Stimulated activated CD8-positive, alpha-beta memory T cell treated with anti-CD3 and anti-CD28 coated beads, Interleukin-12 subunit alpha, Interleukin-12 subunit beta, amount 100 ng/mL, for 1 hour (primary cell): ENCODE measurements at regions not wholly inside any gene's neighbourhood (a gene's known extent, or its start where the extent isn't known, plus 50 kb on each side); places are given as distances from the start of the nearest gene placed in this dataset.

Experiments
- DNase-seq: peaks from one replicate; pipeline ENCODE4 v3.0.0-alpha.2; 2020; ENCODE audit warnings: low read depth

GRCh38 chr13:107034236-107034872 lies 466.4 kb upstream of the ARGLU1 start:
- DNase-seq = no peak

GRCh38 chr13:107031716-107032115 lies 463.8 kb upstream of the ARGLU1 start:
- DNase-seq = no peak

- DNase-seq = no peak
Measured at GRCh38 chr13:107028751-107029150, 460.8 kb upstream of the ARGLU1 start.

GRCh38 chr13:107025991-107026390 lies 458.1 kb upstream of the ARGLU1 start:
- DNase-seq = no peak

- no peak for DNase-seq
Measured at GRCh38 chr13:107023335-107023734, 455.4 kb upstream of the ARGLU1 start.

- DNase-seq = no peak
Measured at GRCh38 chr13:107020393-107020792, 452.5 kb upstream of the ARGLU1 start.

- DNase-seq = no peak
Measured at GRCh38 chr13:107018285-107018684, 450.3 kb upstream of the ARGLU1 start.

GRCh38 chr13:107006661-107007060 lies 438.7 kb upstream of the ARGLU1 start:
- DNase-seq = no peak

- no peak for DNase-seq
Measured at GRCh38 chr13:107005577-107005976, 437.6 kb upstream of the ARGLU1 start.

- no peak for DNase-seq
Measured at GRCh38 chr13:107003911-107004310, 436.0 kb upstream of the ARGLU1 start.

GRCh38 chr13:106998664-106999063 lies 430.7 kb upstream of the ARGLU1 start:
- no peak for DNase-seq

- DNase-seq = no peak
Measured at GRCh38 chr13:106997696-106998095, 429.8 kb upstream of the ARGLU1 start.

- no peak for DNase-seq
Measured at GRCh38 chr13:106996867-106997618, 429.1 kb upstream of the ARGLU1 start.

GRCh38 chr13:106990594-106990993 lies 422.7 kb upstream of the ARGLU1 start:
- DNase-seq = no peak

GRCh38 chr13:106989876-106990275 lies 421.9 kb upstream of the ARGLU1 start:
- no peak for DNase-seq

GRCh38 chr13:106987427-106987785 lies 419.5 kb upstream of the ARGLU1 start:
- DNase-seq = no peak

GRCh38 chr13:106986687-106987426 lies 418.9 kb upstream of the ARGLU1 start:
- no peak for DNase-seq

- no peak for DNase-seq
Measured at GRCh38 chr13:106986033-106986484, 418.1 kb upstream of the ARGLU1 start.

- no peak for DNase-seq
Measured at GRCh38 chr13:106985481-106985880, 417.5 kb upstream of the ARGLU1 start.

- no peak for DNase-seq
Measured at GRCh38 chr13:106981051-106981450, 413.1 kb upstream of the ARGLU1 start.

GRCh38 chr13:106967391-106967790 lies 399.5 kb upstream of the ARGLU1 start:
- DNase-seq = no peak

GRCh38 chr13:106963151-106963550 lies 395.2 kb upstream of the ARGLU1 start:
- no peak for DNase-seq

- no peak for DNase-seq
Measured at GRCh38 chr13:106961651-106962050, 393.7 kb upstream of the ARGLU1 start.
